Activated naive CD8-positive, alpha-beta T cell treated with anti-CD3 and anti-CD28 coated beads, Interleukin-2, amount 50 U/mL, for 16 hours (primary cell): ENCODE measurements at regions not wholly inside any gene's neighbourhood (a gene's known extent, or its start where the extent isn't known, plus 50 kb on each side); places are given as distances from the start of the nearest gene placed in this dataset.
"Not testable (repeated sequence)": the region's sequence is repeated elsewhere in the genome, so short reads cannot be mapped to it uniquely, and the experiment has no call there.

Experiments used
- DNase-seq: peaks from one replicate; pipeline ENCODE4 v3.0.0-alpha.2; 2020; ENCODE audit warnings: low read depth, low spot score

- no peak for DNase-seq
These were observed 1664.3 kb downstream of the C4orf33 start for GRCh38 chr4:130760246-130760645.

- not testable (repeated sequence) for DNase-seq
These were observed 1671.4 kb downstream of the C4orf33 start for GRCh38 chr4:130767384-130767783.

GRCh38 chr4:130772966-130773365, 1677.0 kb downstream of the C4orf33 start:
- not testable (repeated sequence) for DNase-seq

- DNase-seq: no peak
These were observed 1712.5 kb downstream of the C4orf33 start for GRCh38 chr4:130808492-130808891.

GRCh38 chr4:130812117-130812765, 1716.3 kb downstream of the C4orf33 start:
- no peak for DNase-seq

GRCh38 chr4:130814896-130815295, 1718.9 kb downstream of the C4orf33 start:
- no peak for DNase-seq

- DNase-seq: no peak
These were observed 1724.5 kb downstream of the C4orf33 start for GRCh38 chr4:130820448-130820847.

- DNase-seq: no peak
These were observed 1729.3 kb downstream of the C4orf33 start for GRCh38 chr4:130825284-130825683.

- no peak for DNase-seq
These were observed 1754.1 kb downstream of the C4orf33 start for GRCh38 chr4:130850019-130850524.

- DNase-seq: no peak
These were observed 1755.2 kb downstream of the C4orf33 start for GRCh38 chr4:130851107-130851506.

GRCh38 chr4:130851932-130852331, 1756.0 kb downstream of the C4orf33 start:
- no peak for DNase-seq

GRCh38 chr4:130855533-130855932, 1759.6 kb downstream of the C4orf33 start:
- no peak for DNase-seq

- DNase-seq: no peak
These were observed 1764.0 kb downstream of the C4orf33 start for GRCh38 chr4:130859991-130860390.

GRCh38 chr4:130896920-130897319, 1801.0 kb downstream of the C4orf33 start:
- DNase-seq: no peak

GRCh38 chr4:130901321-130901720, 1805.4 kb downstream of the C4orf33 start:
- no peak for DNase-seq

- DNase-seq: no peak
These were observed 1827.0 kb downstream of the C4orf33 start for GRCh38 chr4:130922955-130923354.

GRCh38 chr4:130955520-130955919, 1859.6 kb downstream of the C4orf33 start:
- DNase-seq: no peak

GRCh38 chr4:130985371-130985770, 1889.4 kb downstream of the C4orf33 start:
- no peak for DNase-seq

GRCh38 chr4:130995988-130996387, 1900.0 kb downstream of the C4orf33 start:
- no peak for DNase-seq

- no peak for DNase-seq
These were observed 1905.4 kb downstream of the C4orf33 start for GRCh38 chr4:131001371-131001770.

- no peak for DNase-seq
These were observed 1906.2 kb downstream of the C4orf33 start for GRCh38 chr4:131002132-131002531.

- no peak for DNase-seq
These were observed 1910.4 kb downstream of the C4orf33 start for GRCh38 chr4:131006388-131006787.

- not testable (repeated sequence) for DNase-seq
These were observed 1916.0 kb downstream of the C4orf33 start for GRCh38 chr4:131011961-131012360.

- no peak for DNase-seq
These were observed 1917.3 kb downstream of the C4orf33 start for GRCh38 chr4:131013226-131013625.
